Activated CD4-positive, alpha-beta memory T cell treated with anti-CD3 and anti-CD28 coated beads, Interleukin-2, amount 10 ng/mL, durations not matched to agents 7 days and 5 days (primary cell): ENCODE measurements at regions not wholly inside any gene's neighbourhood (a gene's known extent, or its start where the extent isn't known, plus 50 kb on each side); places are given as distances from the start of the nearest gene placed in this dataset.

Experiments used
- CTCF ChIA-PET: fragments of 350-600 bp; sonication (Branson Sonifier 250); formaldehyde crosslinking; loops from one replicate; lab custom pipeline; 2021; ENCODE audit warnings: antibody characterized with exemption, inconsistent platforms; lab: Charles Lee
- POLR2A ChIA-PET: fragments of 350-600 bp; sonication (Branson Sonifier 250); formaldehyde crosslinking; loops from one replicate; lab custom pipeline; 2021; ENCODE audit warnings: antibody characterized with exemption; lab: Charles Lee
- DNase-seq: peaks from one replicate; pipeline ENCODE4 v3.0.0-alpha.2; 2020
- H3K27ac Mint-ChIP-seq: one replicate; pipeline ENCODE4 v1.8.0; 2021; ENCODE audit warnings: mild to moderate bottlenecking, mixed read lengths
- H3K27me3 Mint-ChIP-seq: one replicate; pipeline ENCODE4 v1.8.0; 2021; ENCODE audit warnings: mixed read lengths
- H3K36me3 Mint-ChIP-seq: one replicate; pipeline ENCODE4 v1.8.0; 2021; ENCODE audit warnings: low read depth, mixed read lengths
- H3K4me1 Mint-ChIP-seq: one replicate; pipeline ENCODE4 v1.8.0; 2021; ENCODE audit warnings: mixed read lengths
- H3K4me3 Mint-ChIP-seq: one replicate; pipeline ENCODE4 v1.8.0; 2021; ENCODE audit warnings: mild to moderate bottlenecking, mixed read lengths
- H3K9me3 Mint-ChIP-seq: one replicate; pipeline ENCODE4 v1.8.0; 2021; ENCODE audit warnings: mixed read lengths

- no peak overlapping the region for H3K4me3 Mint-ChIP-seq
- POLR2A ChIA-PET, result interaction anchor here (1.2 kb wide), 1 partner anchor 9 kb away, joined by 4 read pairs; no protein-coding TSS in a partner anchor
- H3K9me3 Mint-ChIP-seq, result no peaks in the 10 kb centered on the region
Measured at GRCh38 chr12:4084573-4084972, 189.0 kb upstream of the CCND2 start.

GRCh38 chr12:4082809-4083403, 190.7 kb upstream of the CCND2 start:
- Mint-ChIP-seq H3K27me3 (peaks cover 16% of the 10 kb centered on the region), H3K9me3 (no peaks in the 10 kb centered on the region), H3K4me3 (no peak overlapping the region), H3K27ac (no peak overlapping the region), H3K36me3 (peaks cover 4% of the 10 kb centered on the region), H3K4me1 (no peaks in the 10 kb centered on the region)
- DNase-seq, result no peak
- CTCF ChIA-PET, result interaction anchor here (0.6 kb wide), 1 partner anchor 25 kb away, joined by 3 read pairs; no protein-coding TSS in a partner anchor
- POLR2A ChIA-PET, result no interaction called here

More at GRCh38 chr12:4084573-4084972, 189.0 kb upstream of the CCND2 start:
- H3K36me3 Mint-ChIP-seq, result no peaks in the 10 kb centered on the region
- no peaks in the 10 kb centered on the region for H3K4me1 Mint-ChIP-seq
- CTCF ChIA-PET, result no interaction called here
- no peak for DNase-seq
- no peak overlapping the region for H3K27ac Mint-ChIP-seq
- H3K27me3 Mint-ChIP-seq, result peaks cover 12% of the 10 kb centered on the region

GRCh38 chr12:4080213-4080612, 193.3 kb upstream of the CCND2 start:
- Mint-ChIP-seq H3K27ac (no peak overlapping the region), H3K27me3 (peaks cover 30% of the 10 kb centered on the region), H3K36me3 (peaks cover 7% of the 10 kb centered on the region), H3K9me3 (peaks cover 3% of the 10 kb centered on the region), H3K4me1 (no peaks in the 10 kb centered on the region), H3K4me3 (no peak overlapping the region)
- ChIA-PET CTCF (no interaction called here), POLR2A (interaction anchor here (0.6 kb wide), 1 partner anchor 98 kb away, joined by 3 read pairs; no protein-coding TSS in a partner anchor)
- DNase-seq, result no peak

- no peak for DNase-seq
- H3K4me3 Mint-ChIP-seq, result no peak overlapping the region
- POLR2A ChIA-PET, result no interaction called here
- CTCF ChIA-PET, result no interaction called here
- no peak overlapping the region for H3K27ac Mint-ChIP-seq
- H3K9me3 Mint-ChIP-seq, result peaks cover 7% of the 10 kb centered on the region
- H3K36me3 Mint-ChIP-seq, result peaks cover 7% of the 10 kb centered on the region
- H3K27me3 Mint-ChIP-seq, result peaks cover 23% of the 10 kb centered on the region
- peaks cover 3% of the 10 kb centered on the region for H3K4me1 Mint-ChIP-seq
Measured at GRCh38 chr12:4074129-4074528, 199.4 kb upstream of the CCND2 start.

- CTCF ChIA-PET, result no interaction called here
- Mint-ChIP-seq H3K27ac (no peak overlapping the region), H3K9me3 (peaks cover 4% of the 10 kb centered on the region), H3K4me3 (no peak overlapping the region), H3K36me3 (no peaks in the 10 kb centered on the region), H3K4me1 (peaks cover 4% of the 10 kb centered on the region), H3K27me3 (peaks cover 6% of the 10 kb centered on the region)
- POLR2A ChIA-PET, result no interaction called here
- no peak for DNase-seq
Measured at GRCh38 chr12:4069670-4070010, 196.4 kb upstream of the PARP11 start.

GRCh38 chr12:4068981-4069669, 195.9 kb upstream of the PARP11 start:
- Mint-ChIP-seq H3K4me3 (no peak overlapping the region), H3K36me3 (no peaks in the 10 kb centered on the region), H3K9me3 (peaks cover 4% of the 10 kb centered on the region), H3K4me1 (peaks cover 7% of the 10 kb centered on the region), H3K27ac (no peak overlapping the region), H3K27me3 (peaks cover 5% of the 10 kb centered on the region)
- CTCF ChIA-PET, result no interaction called here
- DNase-seq, result no peak
- POLR2A ChIA-PET, result no interaction called here

- Mint-ChIP-seq H3K4me3 (no peak overlapping the region), H3K27ac (no peak overlapping the region), H3K9me3 (no peaks in the 10 kb centered on the region), H3K27me3 (peaks cover 2% of the 10 kb centered on the region), H3K4me1 (peaks cover 7% of the 10 kb centered on the region), H3K36me3 (no peaks in the 10 kb centered on the region)
- DNase-seq, result no peak
- CTCF ChIA-PET, result no interaction called here
- POLR2A ChIA-PET, result no interaction called here
Measured at GRCh38 chr12:4064008-4064407, 190.8 kb upstream of the PARP11 start.

- Mint-ChIP-seq H3K4me1 (peaks cover 24% of the 10 kb centered on the region), H3K27me3 (peaks cover 2% of the 10 kb centered on the region), H3K36me3 (no peaks in the 10 kb centered on the region), H3K4me3 (no peak overlapping the region), H3K27ac (no peak overlapping the region), H3K9me3 (no peaks in the 10 kb centered on the region)
- no peak for DNase-seq
- ChIA-PET POLR2A (no interaction called here), CTCF (no interaction called here)
Measured at GRCh38 chr12:4059898-4060568, 186.8 kb upstream of the PARP11 start.

- POLR2A ChIA-PET, result interaction anchor here (0.7 kb wide), 1 partner anchor 160 kb away, joined by 3 read pairs; no protein-coding TSS in a partner anchor
- H3K9me3 Mint-ChIP-seq, result no peaks in the 10 kb centered on the region
- DNase-seq, result no peak
- no peaks in the 10 kb centered on the region for H3K36me3 Mint-ChIP-seq
- peaks cover 17% of the 10 kb centered on the region for H3K4me1 Mint-ChIP-seq
- H3K27ac Mint-ChIP-seq, result no peak overlapping the region
- CTCF ChIA-PET, result interaction anchor here (1.0 to 1.1 kb wide), 2 partner anchors 45 to 51 kb away, joined by 3 to 4 read pairs; no protein-coding TSS in a partner anchor
- no peak overlapping the region for H3K4me3 Mint-ChIP-seq
- H3K27me3 Mint-ChIP-seq, result no peaks in the 10 kb centered on the region
Measured at GRCh38 chr12:4056910-4057845, 184.0 kb upstream of the PARP11 start.

- no peak for DNase-seq
- Mint-ChIP-seq H3K4me3 (no peak overlapping the region), H3K27me3 (no peaks in the 10 kb centered on the region), H3K9me3 (no peaks in the 10 kb centered on the region), H3K4me1 (peaks cover 17% of the 10 kb centered on the region), H3K27ac (no peak overlapping the region), H3K36me3 (no peaks in the 10 kb centered on the region)
- POLR2A ChIA-PET, result no interaction called here
- CTCF ChIA-PET, result interaction anchor here (0.6 kb wide), 1 partner anchor 193 kb away, joined by 3 read pairs; no protein-coding TSS in a partner anchor
Measured at GRCh38 chr12:4054630-4055029, 181.4 kb upstream of the PARP11 start.

GRCh38 chr12:4052691-4053090, 179.5 kb upstream of the PARP11 start:
- no peak for DNase-seq
- ChIA-PET POLR2A (no interaction called here), CTCF (interaction anchor here (0.9 kb wide), 1 partner anchor 63 kb away, joined by 3 read pairs; no protein-coding TSS in a partner anchor)
- H3K9me3 Mint-ChIP-seq, result no peaks in the 10 kb centered on the region
- no peak overlapping the region for H3K4me3 Mint-ChIP-seq
- H3K27me3 Mint-ChIP-seq, result peaks cover 2% of the 10 kb centered on the region
- H3K4me1 Mint-ChIP-seq, result peaks cover 8% of the 10 kb centered on the region
- H3K27ac Mint-ChIP-seq, result no peak overlapping the region
- H3K36me3 Mint-ChIP-seq, result no peaks in the 10 kb centered on the region

GRCh38 chr12:4051596-4051995, 178.4 kb upstream of the PARP11 start:
- POLR2A ChIA-PET, result interaction anchor here (1.3 kb wide), 1 partner anchor 230 kb away, joined by 3 read pairs; no protein-coding TSS in a partner anchor
- no peak for DNase-seq
- Mint-ChIP-seq H3K4me1 (peaks cover under 1% of the 10 kb centered on the region), H3K27me3 (peaks cover 4% of the 10 kb centered on the region), H3K9me3 (no peaks in the 10 kb centered on the region), H3K4me3 (no peak overlapping the region), H3K27ac (no peak overlapping the region), H3K36me3 (no peaks in the 10 kb centered on the region)
- CTCF ChIA-PET, result interaction anchor here (0.6 to 0.9 kb wide), 2 partner anchors 62 to 92 kb away, joined by 3 read pairs; no protein-coding TSS in a partner anchor
